NCI-H1436 treated with DMSO at 0.1 percent for 48 hours (cell line): ENCODE measurements at regions not wholly inside any gene's neighbourhood (a gene's known extent, or its start where the extent isn't known, plus 50 kb on each side); places are given as distances from the start of the nearest gene placed in this dataset.

Experiments used
- DNase-seq: peaks from one replicate; lab custom pipeline; 2025; lab: John Stamatoyannopoulos, UW

- no peak for DNase-seq
Measured at GRCh38 chr5:147037515-147038205, 159.1 kb upstream of the PPP2R2B start.

GRCh38 chr5:147040856-147041255 is 162.3 kb upstream of the PPP2R2B start:
- no peak for DNase-seq

GRCh38 chr5:147044572-147045273 is 166.2 kb upstream of the PPP2R2B start:
- DNase-seq, result no peak

- no peak for DNase-seq
Measured at GRCh38 chr5:147045290-147045689, 166.7 kb upstream of the PPP2R2B start.

- DNase-seq, result no peak
Measured at GRCh38 chr5:147046281-147046680, 167.7 kb upstream of the PPP2R2B start.

- no peak for DNase-seq
Measured at GRCh38 chr5:147046894-147047293, 168.3 kb upstream of the PPP2R2B start.

GRCh38 chr5:147049764-147050163 is 171.2 kb upstream of the PPP2R2B start:
- DNase-seq, result no peak

GRCh38 chr5:147050172-147050571 is 171.6 kb upstream of the PPP2R2B start:
- DNase-seq, result no peak

GRCh38 chr5:147051193-147051592 is 172.6 kb upstream of the PPP2R2B start:
- DNase-seq, result no peak

- DNase-seq, result no peak
Measured at GRCh38 chr5:147052519-147052918, 174.0 kb upstream of the PPP2R2B start.

GRCh38 chr5:147055089-147055826 is 176.7 kb upstream of the PPP2R2B start:
- DNase-seq, result no peak

GRCh38 chr5:147055850-147056566 is 177.5 kb upstream of the PPP2R2B start:
- DNase-seq, result no peak

- no peak for DNase-seq
Measured at GRCh38 chr5:147057051-147057450, 177.8 kb upstream of the STK32A start.

- DNase-seq, result no peak
Measured at GRCh38 chr5:147061431-147061830, 173.4 kb upstream of the STK32A start.

GRCh38 chr5:147062427-147062826 is 172.4 kb upstream of the STK32A start:
- no peak for DNase-seq

- DNase-seq, result no peak
Measured at GRCh38 chr5:147063943-147064342, 170.9 kb upstream of the STK32A start.

- no peak for DNase-seq
Measured at GRCh38 chr5:147065071-147065470, 169.8 kb upstream of the STK32A start.

- DNase-seq, result no peak
Measured at GRCh38 chr5:147068998-147069397, 165.8 kb upstream of the STK32A start.

- peak; percentile 50 for DNase-seq
Measured at GRCh38 chr5:147072622-147073021, 162.2 kb upstream of the STK32A start.

- DNase-seq, result no peak
Measured at GRCh38 chr5:147073098-147073497, 161.7 kb upstream of the STK32A start.

GRCh38 chr5:147075187-147075586 is 159.6 kb upstream of the STK32A start:
- no peak for DNase-seq

GRCh38 chr5:147080391-147080790 is 154.4 kb upstream of the STK32A start:
- no peak for DNase-seq
